ENCODE measurements at regions not wholly inside any gene's neighbourhood (a gene's known extent, or its start where the extent isn't known, plus 50 kb on each side); places are given as distances from the start of the nearest gene placed in this dataset.

DNA sequence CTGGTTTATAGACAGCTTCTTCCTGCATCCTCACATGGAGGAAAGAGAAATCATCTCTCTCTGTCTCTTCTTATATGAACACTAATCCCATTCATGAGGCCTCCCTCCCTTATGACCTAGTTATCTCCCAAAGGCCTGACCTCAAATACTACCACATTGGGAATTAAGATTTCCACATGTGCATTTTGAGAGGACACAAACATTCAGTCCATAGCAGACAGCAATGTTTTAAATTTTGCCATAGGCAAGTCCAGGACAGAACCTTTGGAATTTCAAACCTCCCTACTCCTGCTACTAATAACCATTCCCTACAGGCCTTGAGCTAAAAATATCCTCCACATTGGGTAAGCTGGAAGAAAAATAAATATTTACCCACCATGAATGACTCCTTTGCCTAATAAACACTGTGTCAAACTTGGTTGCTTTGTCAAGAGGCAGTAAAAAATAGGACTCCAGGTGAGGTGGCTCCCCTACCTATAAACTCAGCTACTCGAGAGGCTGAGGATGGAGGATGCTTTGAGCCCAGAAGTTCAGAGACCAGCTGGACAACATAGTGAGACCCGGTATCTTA, 113.7 kb downstream of the ZNF281 start (continued):
- no peak for TF ChIP-seq HNF1A (IDR thresholded peaks at IDR 0.05; ENCODE audit: low read depth)
- TF ChIP-seq HNF1A (CRISPR knock-in tag; IDR thresholded peaks at IDR 0.05; ENCODE audit: borderline replicate concordance), result peak; percentile 44; the same call in 1 of the 2 replicates
- no peak for TF ChIP-seq TOE1 (CRISPR knock-in tag; IDR thresholded peaks at IDR 0.05)
- TF ChIP-seq ARID5B (CRISPR knock-in tag; IDR thresholded peaks at IDR 0.05), result peak; percentile 95
- no peak for TF ChIP-seq ZNF10 (CRISPR knock-in tag; IDR thresholded peaks at IDR 0.05; ENCODE audit: borderline replicate concordance, low read depth)
- peak; percentile 54; the same call in 1 of the 2 replicates for TF ChIP-seq MYPOP (CRISPR knock-in tag; IDR thresholded peaks at IDR 0.05)
- peak; percentile 32; the same call in 1 of the 2 replicates for TF ChIP-seq LCORL (IDR thresholded peaks at IDR 0.05)
- TF ChIP-seq LCORL (CRISPR knock-in tag; IDR thresholded peaks at IDR 0.05), result peak; percentile 79
- 0 out of 2 replicates have a peak, but pooled peaks have one; percentile 33 for TF ChIP-seq SIX1 (CRISPR knock-in tag; IDR thresholded peaks at IDR 0.05; ENCODE audit: borderline replicate concordance)
- no peak for TF ChIP-seq TOPORS (CRISPR knock-in tag; IDR thresholded peaks at IDR 0.05)
- TF ChIP-seq FOXA3 (CRISPR knock-in tag; IDR thresholded peaks at IDR 0.05), result peak; percentile 95
- no peak for TF ChIP-seq ZNF816 (CRISPR knock-in tag; IDR thresholded peaks at IDR 0.05; ENCODE audit: borderline replicate concordance)
- peak; percentile 62; the same call in 1 of the 2 replicates for TF ChIP-seq POGZ (CRISPR knock-in tag; IDR thresholded peaks at IDR 0.05)
- no peak for TF ChIP-seq POGK (CRISPR knock-in tag; conservative IDR thresholded peaks at IDR 0.05)
- no peak for TF ChIP-seq IRX3 (CRISPR knock-in tag; IDR thresholded peaks at IDR 0.05; ENCODE audit: borderline replicate concordance, low read depth)
- peak; percentile 84 for TF ChIP-seq RXRB (CRISPR knock-in tag; IDR thresholded peaks at IDR 0.05; ENCODE audit: borderline replicate concordance)
- TF ChIP-seq, protein P1, sequence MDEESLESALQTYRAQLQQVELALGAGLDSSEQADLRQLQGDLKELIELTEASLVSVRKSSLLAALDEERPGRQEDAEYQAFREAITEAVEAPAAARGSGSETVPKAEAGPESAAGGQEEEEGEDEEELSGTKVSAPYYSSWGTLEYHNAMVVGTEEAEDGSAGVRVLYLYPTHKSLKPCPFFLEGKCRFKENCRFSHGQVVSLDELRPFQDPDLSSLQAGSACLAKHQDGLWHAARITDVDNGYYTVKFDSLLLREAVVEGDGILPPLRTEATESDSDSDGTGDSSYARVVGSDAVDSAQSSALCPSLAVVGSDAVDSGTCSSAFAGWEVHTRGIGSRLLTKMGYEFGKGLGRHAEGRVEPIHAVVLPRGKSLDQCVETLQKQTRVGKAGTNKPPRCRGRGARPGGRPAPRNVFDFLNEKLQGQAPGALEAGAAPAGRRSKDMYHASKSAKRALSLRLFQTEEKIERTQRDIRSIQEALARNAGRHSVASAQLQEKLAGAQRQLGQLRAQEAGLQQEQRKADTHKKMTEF (CRISPR knock-in tag; IDR thresholded peaks at IDR 0.05), result peak; percentile 56
- TF ChIP-seq ZNF230 (CRISPR knock-in tag; IDR thresholded peaks at IDR 0.05), result no peak

All from HepG2 (cell line).